Activated naive CD4-positive, alpha-beta T cell treated with anti-CD3 and anti-CD28 coated beads, Interleukin-2, amount 50 U/mL, for 24 hours (primary cell): ENCODE measurements at regions not wholly inside any gene's neighbourhood (a gene's known extent, or its start where the extent isn't known, plus 50 kb on each side); places are given as distances from the start of the nearest gene placed in this dataset.

Source experiments
- H3K27ac Mint-ChIP-seq: one replicate; pipeline ENCODE4 v1.8.0; 2021; ENCODE audit warnings: mild to moderate bottlenecking, mixed read lengths
- H3K27me3 Mint-ChIP-seq: one replicate; pipeline ENCODE4 v1.8.0; 2021; ENCODE audit warnings: mixed read lengths
- H3K36me3 Mint-ChIP-seq: one replicate; pipeline ENCODE4 v1.8.0; 2021; ENCODE audit warnings: mixed read lengths
- H3K4me1 Mint-ChIP-seq: one replicate; pipeline ENCODE4 v1.8.0; 2021; ENCODE audit warnings: mixed read lengths
- H3K4me3 Mint-ChIP-seq: one replicate; pipeline ENCODE4 v1.8.0; 2021; ENCODE audit warnings: mild to moderate bottlenecking, mixed read lengths
- H3K9me3 Mint-ChIP-seq: one replicate; pipeline ENCODE4 v1.8.0; 2021; ENCODE audit warnings: mixed read lengths

DNA sequence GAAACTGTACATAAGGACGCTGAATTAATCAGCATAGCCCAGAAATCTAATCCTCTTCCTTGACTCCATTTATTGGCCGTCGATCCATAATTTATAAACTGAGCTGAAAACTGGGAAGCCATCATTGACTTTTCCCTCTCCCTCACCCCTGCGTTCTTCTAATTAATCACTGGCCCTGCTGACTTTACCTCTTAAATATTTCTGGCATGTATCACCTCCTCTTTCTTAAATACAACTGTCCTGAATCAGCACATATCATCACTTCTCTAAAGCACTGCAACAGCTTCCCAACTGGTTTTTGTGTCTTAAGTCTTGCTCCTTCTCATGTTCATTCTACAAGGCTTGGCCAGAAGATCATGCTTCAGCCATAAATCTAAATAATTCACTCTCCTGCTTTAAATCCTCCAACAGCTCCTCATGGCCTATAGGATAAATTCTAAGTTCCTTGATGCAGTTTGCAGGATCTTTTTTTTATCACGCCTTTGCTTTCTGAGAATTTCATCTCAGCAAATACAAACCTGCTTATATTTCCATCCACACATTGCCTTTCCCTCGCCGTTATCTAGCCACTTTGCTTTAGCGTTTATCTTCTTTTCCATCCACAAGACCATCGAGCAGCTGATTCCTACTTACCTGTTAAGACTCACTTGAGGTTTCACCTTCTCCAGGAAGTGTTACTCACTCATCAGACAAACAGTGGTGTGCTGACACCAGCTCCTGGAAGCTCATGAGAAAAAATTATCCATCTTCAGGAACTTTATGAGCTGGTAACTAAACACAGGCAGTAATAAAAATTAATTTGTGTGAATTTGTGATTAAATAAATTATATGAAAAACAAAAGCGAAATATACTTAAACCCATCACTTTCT is 295.6 kb upstream of the FLRT2 start:
- Mint-ChIP-seq H3K27ac (no peak overlapping the region), H3K36me3 (no peaks in the 10 kb centered on the region), H3K9me3 (peaks cover 11% of the 10 kb centered on the region), H3K4me1 (no peaks in the 10 kb centered on the region), H3K27me3 (no peaks in the 10 kb centered on the region), H3K4me3 (no peak overlapping the region)

DNA sequence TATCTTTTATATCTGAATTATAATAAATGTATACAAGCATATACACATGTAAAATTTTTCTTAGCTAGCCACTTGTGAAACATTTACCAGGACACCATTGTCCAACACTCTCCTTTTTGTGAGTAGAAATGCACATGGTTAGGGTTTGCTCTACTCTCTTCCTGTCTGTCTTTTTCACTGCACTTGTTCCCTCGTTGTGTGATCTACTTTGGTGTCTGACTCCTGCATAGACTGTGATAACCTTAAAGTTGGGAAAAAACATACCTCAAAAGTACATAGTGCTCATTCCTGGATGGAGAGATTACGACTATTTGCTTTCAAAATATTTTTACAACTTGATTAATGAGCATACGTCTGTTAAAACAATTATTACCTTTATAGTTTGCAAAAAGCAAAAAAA is 294.1 kb upstream of the FLRT2 start:
- Mint-ChIP-seq H3K9me3 (peaks cover 11% of the 10 kb centered on the region), H3K4me3 (no peak overlapping the region), H3K27ac (no peak overlapping the region)

DNA sequence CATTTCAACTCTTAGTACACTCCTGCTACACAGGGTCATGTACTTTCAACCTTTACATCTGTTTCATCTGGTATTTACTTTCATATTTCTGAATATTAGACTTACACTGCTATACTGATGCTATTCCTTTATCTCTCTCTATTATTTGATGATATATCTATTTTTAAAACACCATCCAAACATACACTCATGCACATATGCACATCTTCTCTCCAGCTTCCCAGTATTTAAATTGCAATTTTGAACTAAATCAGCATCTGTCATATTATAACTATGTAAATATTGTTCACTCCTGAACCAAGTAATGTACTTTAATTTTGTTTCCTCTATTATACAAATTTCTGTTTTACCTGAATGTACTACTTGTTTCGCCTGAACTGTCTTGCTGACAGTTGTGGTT is 293.6 kb upstream of the FLRT2 start:
- H3K27me3 Mint-ChIP-seq: no peaks in the 10 kb centered on the region
- no peak overlapping the region for H3K4me3 Mint-ChIP-seq
- no peak overlapping the region for H3K27ac Mint-ChIP-seq

More for the DNA sequence above, 294.1 kb upstream of the FLRT2 start:
- H3K27me3 Mint-ChIP-seq: no peaks in the 10 kb centered on the region
- no peaks in the 10 kb centered on the region for H3K36me3 Mint-ChIP-seq
- no peaks in the 10 kb centered on the region for H3K4me1 Mint-ChIP-seq

DNA sequence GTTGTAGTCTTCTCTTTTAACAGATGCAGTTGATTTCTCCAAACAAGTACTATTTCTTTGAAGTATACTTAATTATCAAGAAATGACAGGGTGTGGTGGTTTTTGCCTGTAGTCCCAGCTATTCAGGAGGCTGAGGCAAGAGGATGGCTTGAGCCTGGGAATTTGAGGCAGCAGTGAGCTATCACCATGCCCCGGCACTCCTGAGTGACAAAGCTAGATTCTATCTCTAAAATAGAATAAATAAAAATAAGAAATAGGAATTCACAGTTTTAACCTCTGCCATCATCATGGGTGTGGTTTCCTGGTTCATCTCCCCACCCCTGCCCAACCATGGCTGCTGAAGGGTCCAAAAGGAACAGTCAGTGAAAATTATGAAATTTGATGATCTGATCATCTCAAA is 290.2 kb upstream of the FLRT2 start:
- H3K4me3 Mint-ChIP-seq: no peak overlapping the region
- no peak overlapping the region for H3K27ac Mint-ChIP-seq
- H3K36me3 Mint-ChIP-seq: no peaks in the 10 kb centered on the region
- H3K9me3 Mint-ChIP-seq: peaks cover 7% of the 10 kb centered on the region
- no peaks in the 10 kb centered on the region for H3K27me3 Mint-ChIP-seq
- H3K4me1 Mint-ChIP-seq: no peaks in the 10 kb centered on the region

More for the DNA sequence above, 293.6 kb upstream of the FLRT2 start:
- Mint-ChIP-seq H3K9me3 (peaks cover 11% of the 10 kb centered on the region), H3K4me1 (no peaks in the 10 kb centered on the region), H3K36me3 (no peaks in the 10 kb centered on the region)

DNA sequence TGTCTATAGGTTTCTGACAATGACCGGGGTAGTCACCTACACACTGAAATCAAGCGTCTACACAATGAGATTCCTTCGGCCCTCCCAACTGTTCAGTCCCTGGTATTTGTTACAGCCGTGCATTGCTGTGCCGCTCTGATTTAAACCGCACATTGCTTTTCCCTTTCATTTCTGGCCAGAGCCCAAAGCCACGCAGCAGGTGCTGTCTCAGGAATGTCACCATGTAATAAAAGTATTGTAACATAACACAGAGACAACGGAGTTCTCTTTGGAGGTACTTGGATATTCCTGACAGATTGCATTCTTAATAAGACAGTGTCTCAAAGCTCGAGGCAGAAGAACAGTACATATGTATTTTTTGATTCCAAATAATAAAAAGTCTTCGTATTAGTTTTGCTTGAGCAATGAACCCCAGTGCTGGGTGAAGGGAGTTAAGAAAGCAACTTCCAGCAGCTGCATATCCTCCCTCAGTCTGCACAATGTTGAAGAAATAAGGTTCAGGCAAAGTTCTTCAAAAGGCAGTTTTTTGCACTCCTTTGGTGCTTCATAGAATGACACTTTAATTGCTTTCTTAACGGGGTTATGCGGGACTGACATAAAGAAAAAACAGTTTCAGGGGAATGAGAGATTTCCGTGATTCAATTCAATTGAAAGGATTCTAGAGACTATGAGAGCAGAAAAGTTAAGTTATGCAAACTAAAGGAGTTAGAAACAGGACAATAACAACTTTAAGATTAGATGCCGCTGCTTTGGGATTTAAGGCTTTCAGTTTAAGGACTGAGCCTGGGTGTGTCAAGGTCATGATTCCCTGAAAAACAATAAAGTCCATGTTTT is 288.7 kb upstream of the FLRT2 start:
- H3K36me3 Mint-ChIP-seq: no peaks in the 10 kb centered on the region

DNA sequence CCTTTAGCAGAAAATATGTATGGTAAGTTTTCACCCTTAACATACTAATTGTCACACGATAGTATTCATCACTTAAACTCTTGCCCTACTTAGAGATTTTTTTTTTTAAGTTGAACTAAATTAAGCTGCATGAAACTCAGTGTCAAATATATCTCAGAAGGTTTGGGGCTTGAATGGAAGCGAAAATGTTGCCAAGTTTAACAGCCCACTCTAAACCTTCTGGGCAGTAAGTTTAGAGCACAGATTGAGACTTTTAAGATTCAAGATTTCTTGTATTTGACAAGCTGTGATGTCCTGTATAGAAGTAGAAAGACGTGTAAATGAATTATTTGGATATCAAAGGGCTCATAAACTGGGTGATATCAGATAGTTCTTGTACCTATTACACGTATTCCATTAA is 287.3 kb upstream of the FLRT2 start:
- Mint-ChIP-seq H3K27ac (no peak overlapping the region), H3K9me3 (peaks cover 6% of the 10 kb centered on the region), H3K36me3 (no peaks in the 10 kb centered on the region), H3K27me3 (no peaks in the 10 kb centered on the region), H3K4me1 (no peaks in the 10 kb centered on the region), H3K4me3 (no peak overlapping the region)

More for the DNA sequence above, 288.7 kb upstream of the FLRT2 start:
- no peaks in the 10 kb centered on the region for H3K4me1 Mint-ChIP-seq
- no peak overlapping the region for H3K4me3 Mint-ChIP-seq
- no peaks in the 10 kb centered on the region for H3K27me3 Mint-ChIP-seq
- H3K9me3 Mint-ChIP-seq: peaks cover 3% of the 10 kb centered on the region
- H3K27ac Mint-ChIP-seq: no peak overlapping the region

DNA sequence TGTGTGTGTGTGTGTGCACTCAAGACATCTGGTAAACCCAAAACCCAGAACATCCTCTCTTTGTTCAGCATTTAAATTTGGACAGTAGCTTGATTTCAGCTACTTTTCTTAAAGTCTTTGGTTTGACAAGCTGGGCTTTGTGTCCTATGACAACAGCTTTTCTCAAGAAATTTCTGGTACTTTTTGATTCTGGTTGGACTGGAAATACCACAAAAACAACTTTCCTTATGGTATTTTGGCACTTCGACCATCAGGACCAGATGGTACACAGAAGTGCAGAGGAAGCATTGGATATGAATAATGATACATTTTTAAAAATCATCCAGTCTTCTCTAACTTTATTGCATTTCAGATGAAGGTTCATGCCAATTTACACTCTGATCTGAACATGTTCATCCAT is 286.6 kb upstream of the FLRT2 start:
- H3K4me3 Mint-ChIP-seq: no peak overlapping the region
- no peaks in the 10 kb centered on the region for H3K36me3 Mint-ChIP-seq
- H3K9me3 Mint-ChIP-seq: peaks cover 12% of the 10 kb centered on the region
- H3K27ac Mint-ChIP-seq: no peak overlapping the region
- H3K27me3 Mint-ChIP-seq: no peaks in the 10 kb centered on the region
- H3K4me1 Mint-ChIP-seq: no peaks in the 10 kb centered on the region

DNA sequence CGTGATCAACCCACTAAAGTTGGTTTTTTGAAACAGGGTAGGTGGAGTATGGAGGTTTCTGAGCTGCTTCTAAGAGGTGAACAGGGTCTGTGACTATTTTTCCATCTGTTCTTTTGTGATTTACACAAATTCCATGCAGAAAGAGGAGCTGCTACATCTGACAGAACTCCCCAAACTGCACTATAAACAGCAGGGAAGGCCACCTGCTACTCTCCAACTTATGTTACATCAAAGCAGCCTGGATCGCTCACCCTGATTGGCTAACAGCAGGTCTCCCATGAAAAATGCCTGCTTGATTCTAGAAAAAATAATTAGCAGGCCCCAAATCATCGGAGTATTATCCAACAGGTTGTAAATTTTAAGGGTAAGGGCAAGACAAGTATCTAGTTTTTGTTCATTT is 282.9 kb upstream of the FLRT2 start:
- H3K4me3 Mint-ChIP-seq: no peak overlapping the region

DNA sequence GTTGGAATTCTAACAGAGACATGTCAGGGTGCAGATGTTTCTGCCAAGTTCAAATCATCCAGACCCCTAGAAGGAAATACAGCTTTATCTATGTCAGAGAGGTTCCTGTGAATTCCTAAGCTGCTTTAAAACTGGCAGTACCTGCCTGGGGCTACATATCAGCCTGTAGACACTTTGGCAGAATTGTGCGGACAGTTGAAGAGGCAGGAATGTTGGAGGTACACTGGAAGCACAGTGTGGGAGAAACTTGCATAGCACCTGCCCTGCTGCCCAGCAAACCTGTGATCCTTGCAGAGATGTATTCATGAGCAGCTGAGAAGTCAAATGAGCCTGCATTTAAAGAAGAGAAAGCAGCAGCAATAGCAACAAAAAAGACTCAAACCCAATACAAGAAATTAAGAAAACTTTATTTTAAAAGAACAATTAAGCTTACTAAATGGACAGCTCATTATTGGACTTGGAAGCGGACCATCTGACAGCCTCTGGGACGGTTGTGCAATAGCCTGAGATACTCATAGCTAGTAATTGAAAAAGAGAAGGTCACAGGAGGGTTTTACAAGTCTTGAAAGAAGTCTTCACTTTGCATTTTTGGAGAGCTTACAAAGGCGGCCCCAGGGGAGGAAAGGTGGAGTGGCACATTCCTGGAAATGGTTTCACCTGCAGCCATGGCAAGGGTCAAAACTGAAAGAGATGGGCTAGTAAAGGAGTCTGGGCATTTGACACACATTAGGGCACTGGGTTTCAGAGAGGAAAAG is 280.9 kb upstream of the FLRT2 start:
- no peaks in the 10 kb centered on the region for H3K4me1 Mint-ChIP-seq
- H3K27ac Mint-ChIP-seq: no peak overlapping the region
- H3K36me3 Mint-ChIP-seq: no peaks in the 10 kb centered on the region
- H3K4me3 Mint-ChIP-seq: no peak overlapping the region
- H3K9me3 Mint-ChIP-seq: peaks cover 12% of the 10 kb centered on the region
- no peaks in the 10 kb centered on the region for H3K27me3 Mint-ChIP-seq

More for the DNA sequence above, 282.9 kb upstream of the FLRT2 start:
- H3K36me3 Mint-ChIP-seq: no peaks in the 10 kb centered on the region
- H3K9me3 Mint-ChIP-seq: peaks cover 12% of the 10 kb centered on the region
- H3K4me1 Mint-ChIP-seq: no peaks in the 10 kb centered on the region
- H3K27ac Mint-ChIP-seq: no peak overlapping the region
- H3K27me3 Mint-ChIP-seq: no peaks in the 10 kb centered on the region

DNA sequence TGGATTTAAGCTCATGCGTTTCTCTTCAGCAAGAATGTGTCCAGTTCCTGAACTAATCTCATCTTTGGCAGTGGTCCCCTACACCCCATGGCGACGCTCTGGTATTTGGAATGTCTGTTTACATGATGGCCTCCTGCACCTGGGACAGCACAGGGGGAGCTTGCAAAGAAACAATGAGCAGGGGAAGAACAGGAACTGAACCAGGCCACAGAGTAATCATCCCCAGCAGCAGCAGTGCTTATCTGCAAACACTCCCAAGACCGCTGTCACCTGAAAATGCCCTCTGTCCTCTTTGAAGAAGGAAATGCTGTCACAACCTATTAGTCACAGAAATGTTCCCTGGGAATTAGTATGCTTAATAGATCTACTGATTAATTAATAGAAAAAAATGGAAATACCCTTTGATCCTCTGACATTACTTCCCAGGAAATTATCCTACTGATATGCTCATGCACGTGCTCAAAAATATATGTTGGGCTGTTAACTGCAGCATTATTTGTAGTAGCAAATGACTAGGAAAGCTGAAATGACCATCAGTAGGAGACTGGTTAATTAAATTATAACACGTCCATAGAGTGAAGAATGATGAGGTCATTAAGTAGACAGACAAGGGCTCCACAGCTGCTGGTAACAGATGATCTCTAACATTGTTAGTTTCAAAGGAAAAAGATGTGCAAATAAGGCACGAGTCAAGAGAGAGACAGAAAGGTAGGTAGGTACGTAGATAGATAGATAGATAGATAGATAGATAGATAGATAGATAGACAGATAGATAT is 279.3 kb upstream of the FLRT2 start:
- Mint-ChIP-seq H3K4me1 (no peaks in the 10 kb centered on the region), H3K27ac (no peak overlapping the region), H3K36me3 (no peaks in the 10 kb centered on the region), H3K9me3 (peaks cover 12% of the 10 kb centered on the region), H3K27me3 (no peaks in the 10 kb centered on the region), H3K4me3 (no peak overlapping the region)

DNA sequence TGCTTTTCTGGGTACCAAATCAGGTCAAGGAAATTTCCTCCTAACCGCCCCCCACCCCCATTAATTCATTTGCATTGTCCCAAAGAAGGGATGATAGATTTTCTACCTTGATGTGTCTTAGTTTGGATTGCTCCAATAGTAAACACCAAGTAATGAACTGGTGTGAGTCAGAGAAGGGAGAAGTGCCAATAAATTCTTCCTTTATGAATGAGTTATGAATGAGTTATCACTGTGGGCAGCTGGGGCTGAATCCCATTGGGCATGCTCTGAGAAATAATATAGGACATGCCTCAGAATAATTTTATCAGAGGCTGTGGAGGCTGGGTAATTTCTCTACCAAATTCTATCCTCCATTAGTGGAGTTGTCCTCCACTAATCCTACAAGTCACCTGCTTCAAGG is 277.9 kb upstream of the FLRT2 start:
- Mint-ChIP-seq H3K36me3 (no peaks in the 10 kb centered on the region), H3K4me1 (no peaks in the 10 kb centered on the region), H3K9me3 (peaks cover 6% of the 10 kb centered on the region), H3K4me3 (no peak overlapping the region), H3K27ac (no peak overlapping the region), H3K27me3 (no peaks in the 10 kb centered on the region)

DNA sequence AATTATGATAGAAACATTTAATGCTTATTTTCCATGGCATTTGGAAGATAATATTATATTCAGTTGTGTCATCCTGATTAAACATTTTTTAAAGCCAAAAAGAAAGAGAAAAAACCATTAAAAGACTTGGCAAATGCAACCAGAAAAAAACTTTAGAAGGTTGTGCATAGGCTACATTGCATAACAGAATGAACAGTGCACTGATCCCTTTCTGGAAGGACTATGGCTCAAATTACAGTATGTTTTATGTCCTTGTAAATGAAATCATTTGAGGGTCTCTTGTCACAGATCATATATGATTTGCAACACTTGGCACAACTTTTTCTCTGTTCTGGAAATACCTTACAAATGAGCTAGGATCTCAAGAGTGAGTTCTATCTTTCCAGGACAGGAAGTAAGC is 275.2 kb upstream of the FLRT2 start:
- no peak overlapping the region for H3K4me3 Mint-ChIP-seq
- no peak overlapping the region for H3K27ac Mint-ChIP-seq
- H3K27me3 Mint-ChIP-seq: no peaks in the 10 kb centered on the region
- no peaks in the 10 kb centered on the region for H3K9me3 Mint-ChIP-seq
- H3K36me3 Mint-ChIP-seq: no peaks in the 10 kb centered on the region
- H3K4me1 Mint-ChIP-seq: no peaks in the 10 kb centered on the region

DNA sequence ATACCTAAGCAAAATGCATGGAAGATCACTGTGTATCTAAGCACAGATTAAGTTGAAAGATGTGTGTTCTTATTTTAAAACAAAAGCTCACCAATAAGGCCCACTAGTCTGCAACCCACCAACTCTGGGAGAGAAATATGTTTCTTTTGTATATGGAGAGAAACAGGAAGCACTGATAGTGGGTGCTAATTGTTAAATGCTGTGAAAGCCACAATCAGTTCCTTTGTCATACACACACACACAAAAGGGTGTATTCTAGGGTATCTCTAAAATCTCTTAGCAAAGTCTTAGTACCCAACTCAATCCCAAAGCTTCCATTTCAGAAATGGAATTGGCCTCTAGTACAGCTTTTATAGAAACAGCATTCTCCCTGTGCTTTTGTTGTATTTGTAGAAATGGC is 272.7 kb upstream of the FLRT2 start:
- H3K4me1 Mint-ChIP-seq: no peaks in the 10 kb centered on the region
- no peaks in the 10 kb centered on the region for H3K9me3 Mint-ChIP-seq
- H3K4me3 Mint-ChIP-seq: no peak overlapping the region
- no peaks in the 10 kb centered on the region for H3K27me3 Mint-ChIP-seq
- H3K36me3 Mint-ChIP-seq: no peaks in the 10 kb centered on the region
- no peak overlapping the region for H3K27ac Mint-ChIP-seq

DNA sequence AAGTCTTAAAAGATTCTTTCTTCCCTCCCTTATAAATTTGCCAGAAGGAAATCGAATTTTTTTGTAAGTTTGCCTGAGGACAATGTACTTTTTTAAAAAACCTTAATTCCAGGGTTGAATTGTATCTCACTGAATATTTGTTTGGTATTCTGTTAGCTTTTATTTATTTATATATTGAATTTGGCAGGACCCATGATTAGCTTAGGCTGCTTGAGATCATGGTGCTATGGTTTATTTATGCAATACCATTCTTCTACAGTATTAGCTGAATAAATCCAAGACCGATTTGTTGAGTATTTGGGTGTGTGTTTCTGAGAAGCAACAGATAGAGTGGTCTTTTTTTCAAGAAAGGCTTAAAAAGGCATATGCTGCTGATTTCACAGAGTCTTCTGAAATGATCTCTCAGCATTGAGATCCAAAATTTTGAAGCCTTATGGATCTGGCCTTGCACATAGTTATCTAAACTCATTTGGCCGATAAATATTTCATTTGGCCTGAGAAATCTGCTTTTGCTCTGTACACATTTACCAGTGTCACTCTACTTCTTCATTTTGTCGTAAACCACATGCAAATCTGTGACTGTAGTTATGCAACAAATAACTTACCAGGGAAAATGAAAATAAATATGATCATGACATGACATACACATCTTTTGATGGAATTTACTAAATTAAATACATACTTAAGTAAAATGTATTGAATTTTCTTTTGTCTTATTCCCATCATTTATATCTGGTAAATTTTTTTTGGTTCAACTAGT is 265.8 kb upstream of the FLRT2 start:
- no peak overlapping the region for H3K4me3 Mint-ChIP-seq
- H3K27me3 Mint-ChIP-seq: no peaks in the 10 kb centered on the region
- no peak overlapping the region for H3K27ac Mint-ChIP-seq
- H3K9me3 Mint-ChIP-seq: peaks cover 13% of the 10 kb centered on the region
- no peaks in the 10 kb centered on the region for H3K4me1 Mint-ChIP-seq
- H3K36me3 Mint-ChIP-seq: no peaks in the 10 kb centered on the region
